NOMO-1 (cell line): ENCODE measurements at regions not wholly inside any gene's neighbourhood (a gene's known extent, or its start where the extent isn't known, plus 50 kb on each side); places are given as distances from the start of the nearest gene placed in this dataset.

Source experiments
- DNase-seq, 2 experiments: peaks; one replicate each; lab custom pipeline; 2025; ENCODE audit not compliant: unreplicated experiment in 2 of 2; lab: John Stamatoyannopoulos, UW

- DNase-seq, result no peak
These were observed 202.7 kb upstream of the MVB12B start for GRCh38 chr9:126123927-126124326.

- no peak for DNase-seq
These were observed 201.5 kb upstream of the MVB12B start for GRCh38 chr9:126125177-126125576.

GRCh38 chr9:126125577-126125976 lies 201.1 kb upstream of the MVB12B start:
- DNase-seq, result no peak

DNA sequence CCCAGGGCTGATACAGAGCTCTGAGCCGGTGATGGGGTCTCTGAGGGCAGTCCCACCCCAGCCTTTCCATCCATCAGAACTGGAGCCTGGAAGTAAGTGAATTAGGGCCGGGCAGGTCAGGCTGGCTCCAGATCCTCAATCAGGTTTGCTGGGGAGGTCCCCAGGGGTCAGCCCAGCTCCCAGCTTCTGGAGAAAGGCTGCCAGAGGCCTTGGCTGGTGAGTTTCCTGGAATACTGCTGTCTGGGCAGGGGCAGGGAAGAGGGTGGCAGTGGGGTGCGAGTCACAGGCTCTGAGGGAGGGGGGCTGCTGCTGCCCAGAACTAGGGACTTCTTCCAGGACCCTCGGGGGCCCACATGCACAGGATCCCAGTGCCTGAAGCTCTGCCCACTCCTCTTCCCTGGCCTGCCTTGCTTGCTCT lies 200.6 kb upstream of the MVB12B start:
- DNase-seq, result no peak

- no peak for DNase-seq
These were observed 199.8 kb upstream of the MVB12B start for GRCh38 chr9:126126807-126127206.

DNA sequence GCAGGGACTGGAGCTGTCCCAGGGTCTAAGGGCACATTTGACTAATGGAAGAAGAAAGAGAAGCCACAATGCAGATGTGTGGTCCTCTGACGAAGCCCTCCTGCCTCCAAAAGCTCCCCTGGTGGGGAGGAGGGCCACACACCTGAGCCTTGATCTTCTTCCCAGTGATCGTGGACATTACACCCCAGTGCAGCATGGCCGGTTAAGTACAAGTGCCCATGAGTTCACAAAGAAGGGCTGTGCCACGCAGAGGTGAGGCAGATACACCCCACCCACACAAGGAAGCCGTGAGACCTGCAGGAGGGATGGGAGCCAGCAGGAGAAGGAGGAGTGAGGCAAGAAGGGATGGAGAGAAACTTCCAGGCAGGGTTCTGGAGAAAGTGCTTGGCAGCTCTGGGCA lies 199.0 kb upstream of the MVB12B start:
- no peak for DNase-seq

- DNase-seq, result no peak
These were observed 198.0 kb upstream of the MVB12B start for GRCh38 chr9:126128494-126129142.

GRCh38 chr9:126131066-126132010 lies 195.3 kb upstream of the MVB12B start:
- no peak for DNase-seq

GRCh38 chr9:126132746-126133145 lies 193.9 kb upstream of the MVB12B start:
- DNase-seq, result no peak

DNA sequence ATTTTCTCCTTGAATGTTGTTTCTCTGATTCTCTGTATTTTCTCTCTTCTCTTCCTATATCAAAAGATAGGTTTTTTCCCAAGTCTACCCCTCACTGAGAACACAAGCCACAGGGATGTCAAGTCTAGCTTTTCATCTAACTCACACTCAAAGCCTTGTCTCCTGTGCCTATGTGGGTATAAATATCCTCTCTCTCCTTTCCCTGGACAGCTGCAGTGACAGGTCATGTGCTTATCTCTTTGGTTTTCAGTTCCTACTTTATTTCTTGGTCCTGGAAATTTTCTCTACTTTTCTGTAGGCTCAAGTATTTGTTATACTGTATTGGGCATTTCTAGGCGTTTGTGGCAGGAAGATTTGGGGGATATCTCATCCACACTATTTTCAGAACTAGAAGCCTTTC lies 182.4 kb upstream of the MVB12B start:
- DNase-seq, result no peak

GRCh38 chr9:126144603-126145456 lies 181.8 kb upstream of the MVB12B start:
- no peak for DNase-seq

- no peak for DNase-seq
These were observed 180.8 kb upstream of the MVB12B start for GRCh38 chr9:126145887-126146253.

DNA sequence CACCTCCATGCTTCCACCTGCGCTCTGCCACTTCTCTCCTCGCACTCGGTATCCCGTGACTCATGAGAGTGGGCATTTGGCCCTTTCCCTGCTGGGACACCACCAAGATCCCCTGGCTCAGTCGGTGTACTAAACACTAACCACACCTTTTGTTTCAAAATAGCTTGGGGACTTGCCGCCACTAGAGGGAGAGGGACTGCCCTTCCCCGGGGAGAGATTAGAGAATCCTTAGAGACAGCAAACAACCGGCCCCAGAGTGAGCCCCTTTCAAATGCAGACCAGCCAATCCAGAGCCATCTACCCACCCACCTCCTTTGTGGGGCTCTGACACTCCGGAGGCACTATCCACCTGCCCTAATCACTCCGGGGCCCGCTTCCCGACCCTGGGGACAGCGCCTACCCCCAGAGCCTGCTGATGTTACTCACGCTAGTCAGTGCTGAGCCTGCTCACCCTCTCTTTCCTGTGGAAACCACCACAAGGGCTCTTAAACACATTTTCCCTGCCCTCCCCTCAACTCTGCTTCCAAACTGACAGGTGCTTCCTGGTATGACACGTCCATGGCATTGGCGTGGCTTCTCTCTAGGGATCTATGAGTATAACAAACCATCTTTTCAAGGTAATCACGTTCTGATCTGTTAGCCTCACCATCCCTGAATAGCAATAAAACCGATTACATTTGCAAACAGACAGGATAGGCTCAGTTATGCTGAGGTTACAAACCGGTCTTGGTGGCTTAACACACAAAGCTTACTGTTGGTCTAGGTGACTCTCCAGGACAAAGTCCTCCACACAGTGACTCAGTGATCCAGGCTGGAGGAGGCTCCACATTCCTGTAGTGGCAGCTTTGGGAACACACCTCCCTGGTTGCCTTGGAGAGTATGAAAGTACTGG lies 180.1 kb upstream of the MVB12B start:
- DNase-seq, result peak in 1 of 2 experiments; percentile 1

GRCh38 chr9:126147186-126147935 lies 179.3 kb upstream of the MVB12B start:
- DNase-seq, result no peak

DNA sequence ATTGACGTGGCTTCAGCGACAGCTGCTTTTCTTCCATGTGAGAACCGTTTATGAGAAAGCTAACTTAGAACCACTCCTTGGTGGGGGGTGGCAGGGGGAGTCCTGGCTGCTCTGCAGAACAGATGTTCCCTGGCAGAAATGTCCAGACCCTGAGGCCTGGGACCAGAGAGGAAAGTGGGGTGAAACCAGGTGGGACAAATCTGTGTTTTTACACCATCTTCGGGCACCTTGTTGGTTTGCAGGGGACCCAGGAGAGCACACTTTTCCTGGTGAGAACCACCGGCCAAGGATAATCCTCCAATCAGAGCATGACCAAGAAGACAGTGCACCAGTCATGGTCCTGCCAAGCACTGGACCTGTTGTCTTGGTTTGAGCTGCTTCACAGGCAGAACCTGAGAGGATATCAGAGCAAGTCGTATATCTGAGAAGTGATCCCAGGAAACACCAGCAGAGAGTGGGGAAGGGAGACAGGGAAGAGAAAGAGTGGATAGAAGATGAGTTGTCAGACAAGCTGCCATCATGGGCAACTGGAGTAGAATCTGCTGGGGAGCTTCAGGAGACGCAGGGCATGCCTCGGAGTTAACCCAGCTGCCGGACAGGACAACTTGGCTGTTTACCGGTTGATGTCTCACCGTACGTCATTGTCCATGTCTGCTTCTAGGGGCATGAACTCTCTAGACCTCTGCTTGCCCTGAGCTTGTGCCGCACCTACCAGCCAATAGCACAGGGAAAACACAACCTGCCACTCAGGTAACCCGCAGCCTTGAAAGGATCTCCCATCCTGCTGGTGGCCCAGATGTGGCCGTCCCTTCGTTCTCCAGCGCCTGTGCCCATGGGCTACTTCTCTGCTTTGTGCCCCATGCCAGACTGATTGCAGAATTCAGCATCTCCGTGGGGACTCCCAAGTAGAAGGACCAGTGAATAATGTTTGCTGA lies 178.4 kb upstream of the MVB12B start:
- DNase-seq, result no peak

- no peak for DNase-seq
These were observed 177.6 kb upstream of the MVB12B start for GRCh38 chr9:126148994-126149393.

GRCh38 chr9:126149661-126150060 lies 177.0 kb upstream of the MVB12B start:
- no peak for DNase-seq

DNA sequence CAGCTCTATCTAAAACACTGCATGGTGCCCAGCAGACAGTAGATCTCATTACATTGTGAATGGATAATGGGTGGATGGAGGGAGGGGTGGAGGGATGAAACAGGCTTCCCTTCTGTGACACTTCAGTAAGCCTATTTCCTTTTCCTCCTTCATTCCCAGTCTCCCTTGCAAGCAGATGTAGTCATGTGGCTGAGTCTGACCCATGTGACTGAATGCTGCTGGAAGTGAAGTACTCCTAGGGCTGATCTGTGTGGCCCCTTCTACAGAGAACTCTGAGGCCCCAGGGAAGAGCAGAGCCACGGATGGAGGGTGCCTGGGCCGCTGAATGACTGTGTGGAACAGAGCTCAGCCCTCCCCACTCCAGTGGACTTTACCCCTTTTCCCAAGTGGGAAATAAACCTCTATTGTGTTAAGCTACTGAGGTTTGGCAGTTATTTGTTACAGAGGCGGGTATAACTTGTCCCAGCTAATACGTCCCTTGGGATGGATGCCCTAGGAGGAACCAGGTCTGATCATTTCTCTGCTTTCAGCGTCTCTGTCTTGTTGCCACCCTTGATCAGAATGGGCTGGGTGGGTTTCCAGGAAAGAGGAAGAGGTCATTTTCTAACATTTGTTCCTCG lies 176.1 kb upstream of the MVB12B start:
- DNase-seq, result no peak
